HCT116 (cell line): ENCODE measurements at regions not wholly inside any gene's neighbourhood (a gene's known extent, or its start where the extent isn't known, plus 50 kb on each side); places are given as distances from the start of the nearest gene placed in this dataset.

Source experiments
- ELF1 ChIP-seq: IDR thresholded peaks from 2 replicates; pipeline ENCODE4 v1.6.1; 2012; ENCODE audit warnings: low read depth, borderline replicate concordance
- EZH2 ChIP-seq: fragments of 200-600 bp; sonication (generic); IDR thresholded peaks from 2 replicates; pipeline ENCODE4 v1.6.1; 2017; ENCODE audit warnings: antibody characterized with exemption, mixed run types
- MAX ChIP-seq: IDR thresholded peaks from 2 replicates; pipeline ENCODE4 v1.6.1; 2012
- POLR2A ChIP-seq: IDR thresholded peaks from 2 replicates; pipeline ENCODE4 v1.7.0; 2011; ENCODE audit warnings: borderline replicate concordance; ENCODE audit not compliant: insufficient read depth, insufficient read length; ENCODE audit errors: extremely low read depth
- POLR2AphosphoS5 ChIP-seq: IDR thresholded peaks from 2 replicates; pipeline ENCODE4 v1.6.1; 2011; ENCODE audit warnings: mild to moderate bottlenecking, low read depth, low read length, moderate library complexity
- YY1 ChIP-seq: IDR thresholded peaks from 2 replicates; pipeline ENCODE4 v1.6.1; 2011; ENCODE audit warnings: low read length, low read depth, moderate library complexity, mild to moderate bottlenecking; ENCODE audit not compliant: insufficient replicate concordance; ENCODE audit errors: extremely low read depth
- TF ChIP-seq, protein P1 (sequence below), 3 experiments: fragments of 200-600 bp in 1 of 3; sonication (generic) in 1 of 3; IDR thresholded peaks in 2 of 3; conservative IDR thresholded peaks in 1 of 3; 2 replicates each; pipeline ENCODE4 v1.5.1; 2012 to 2017; ENCODE audit warnings: low read depth in 2 of 3, low read length in 2 of 3, antibody characterized with exemption in 1 of 3, borderline replicate concordance in 1 of 3, control low read depth in 1 of 3, mild to moderate bottlenecking in 1 of 3, mixed read lengths in 1 of 3, mixed run types in 1 of 3, moderate library complexity in 1 of 3; ENCODE audit not compliant: insufficient read depth in 1 of 3
- TF ChIP-seq, protein P2 (sequence below): IDR thresholded peaks from 2 replicates; pipeline ENCODE4 v1.6.1; 2012; ENCODE audit warnings: low read depth
- TF ChIP-seq, protein P3 (sequence below): IDR thresholded peaks from 2 replicates; pipeline ENCODE4 v1.6.1; 2011; ENCODE audit warnings: mild to moderate bottlenecking, low read length, moderate library complexity; ENCODE audit not compliant: insufficient replicate concordance; ENCODE audit errors: extremely low read depth

- TF ChIP-seq, protein P1, sequence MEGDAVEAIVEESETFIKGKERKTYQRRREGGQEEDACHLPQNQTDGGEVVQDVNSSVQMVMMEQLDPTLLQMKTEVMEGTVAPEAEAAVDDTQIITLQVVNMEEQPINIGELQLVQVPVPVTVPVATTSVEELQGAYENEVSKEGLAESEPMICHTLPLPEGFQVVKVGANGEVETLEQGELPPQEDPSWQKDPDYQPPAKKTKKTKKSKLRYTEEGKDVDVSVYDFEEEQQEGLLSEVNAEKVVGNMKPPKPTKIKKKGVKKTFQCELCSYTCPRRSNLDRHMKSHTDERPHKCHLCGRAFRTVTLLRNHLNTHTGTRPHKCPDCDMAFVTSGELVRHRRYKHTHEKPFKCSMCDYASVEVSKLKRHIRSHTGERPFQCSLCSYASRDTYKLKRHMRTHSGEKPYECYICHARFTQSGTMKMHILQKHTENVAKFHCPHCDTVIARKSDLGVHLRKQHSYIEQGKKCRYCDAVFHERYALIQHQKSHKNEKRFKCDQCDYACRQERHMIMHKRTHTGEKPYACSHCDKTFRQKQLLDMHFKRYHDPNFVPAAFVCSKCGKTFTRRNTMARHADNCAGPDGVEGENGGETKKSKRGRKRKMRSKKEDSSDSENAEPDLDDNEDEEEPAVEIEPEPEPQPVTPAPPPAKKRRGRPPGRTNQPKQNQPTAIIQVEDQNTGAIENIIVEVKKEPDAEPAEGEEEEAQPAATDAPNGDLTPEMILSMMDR (IDR thresholded peaks at IDR 0.05 in 2 of 3, conservative IDR thresholded peaks at IDR 0.05 in 1 of 3; ENCODE audit: borderline replicate concordance in 1 of 3, insufficient read depth in 1 of 3, low read depth in 2 of 3, low read length in 2 of 3): no peak
- TF ChIP-seq, protein P2, sequence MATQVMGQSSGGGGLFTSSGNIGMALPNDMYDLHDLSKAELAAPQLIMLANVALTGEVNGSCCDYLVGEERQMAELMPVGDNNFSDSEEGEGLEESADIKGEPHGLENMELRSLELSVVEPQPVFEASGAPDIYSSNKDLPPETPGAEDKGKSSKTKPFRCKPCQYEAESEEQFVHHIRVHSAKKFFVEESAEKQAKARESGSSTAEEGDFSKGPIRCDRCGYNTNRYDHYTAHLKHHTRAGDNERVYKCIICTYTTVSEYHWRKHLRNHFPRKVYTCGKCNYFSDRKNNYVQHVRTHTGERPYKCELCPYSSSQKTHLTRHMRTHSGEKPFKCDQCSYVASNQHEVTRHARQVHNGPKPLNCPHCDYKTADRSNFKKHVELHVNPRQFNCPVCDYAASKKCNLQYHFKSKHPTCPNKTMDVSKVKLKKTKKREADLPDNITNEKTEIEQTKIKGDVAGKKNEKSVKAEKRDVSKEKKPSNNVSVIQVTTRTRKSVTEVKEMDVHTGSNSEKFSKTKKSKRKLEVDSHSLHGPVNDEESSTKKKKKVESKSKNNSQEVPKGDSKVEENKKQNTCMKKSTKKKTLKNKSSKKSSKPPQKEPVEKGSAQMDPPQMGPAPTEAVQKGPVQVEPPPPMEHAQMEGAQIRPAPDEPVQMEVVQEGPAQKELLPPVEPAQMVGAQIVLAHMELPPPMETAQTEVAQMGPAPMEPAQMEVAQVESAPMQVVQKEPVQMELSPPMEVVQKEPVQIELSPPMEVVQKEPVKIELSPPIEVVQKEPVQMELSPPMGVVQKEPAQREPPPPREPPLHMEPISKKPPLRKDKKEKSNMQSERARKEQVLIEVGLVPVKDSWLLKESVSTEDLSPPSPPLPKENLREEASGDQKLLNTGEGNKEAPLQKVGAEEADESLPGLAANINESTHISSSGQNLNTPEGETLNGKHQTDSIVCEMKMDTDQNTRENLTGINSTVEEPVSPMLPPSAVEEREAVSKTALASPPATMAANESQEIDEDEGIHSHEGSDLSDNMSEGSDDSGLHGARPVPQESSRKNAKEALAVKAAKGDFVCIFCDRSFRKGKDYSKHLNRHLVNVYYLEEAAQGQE: no peak
- TF ChIP-seq MAX (no peak), POLR2AphosphoS5 (no peak), EZH2 (no peak), ELF1 (no peak), POLR2A (no peak), YY1 (no peak)
- TF ChIP-seq, protein P3, sequence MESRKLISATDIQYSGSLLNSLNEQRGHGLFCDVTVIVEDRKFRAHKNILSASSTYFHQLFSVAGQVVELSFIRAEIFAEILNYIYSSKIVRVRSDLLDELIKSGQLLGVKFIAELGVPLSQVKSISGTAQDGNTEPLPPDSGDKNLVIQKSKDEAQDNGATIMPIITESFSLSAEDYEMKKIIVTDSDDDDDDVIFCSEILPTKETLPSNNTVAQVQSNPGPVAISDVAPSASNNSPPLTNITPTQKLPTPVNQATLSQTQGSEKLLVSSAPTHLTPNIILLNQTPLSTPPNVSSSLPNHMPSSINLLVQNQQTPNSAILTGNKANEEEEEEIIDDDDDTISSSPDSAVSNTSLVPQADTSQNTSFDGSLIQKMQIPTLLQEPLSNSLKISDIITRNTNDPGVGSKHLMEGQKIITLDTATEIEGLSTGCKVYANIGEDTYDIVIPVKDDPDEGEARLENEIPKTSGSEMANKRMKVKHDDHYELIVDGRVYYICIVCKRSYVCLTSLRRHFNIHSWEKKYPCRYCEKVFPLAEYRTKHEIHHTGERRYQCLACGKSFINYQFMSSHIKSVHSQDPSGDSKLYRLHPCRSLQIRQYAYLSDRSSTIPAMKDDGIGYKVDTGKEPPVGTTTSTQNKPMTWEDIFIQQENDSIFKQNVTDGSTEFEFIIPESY: no peak
These were observed 150.4 kb upstream of the RNF32 start for GRCh38 chr7:156490021-156490800.
